Choroid plexus epithelial cell (primary cell): ENCODE measurements at regions not wholly inside any gene's neighbourhood (a gene's known extent, or its start where the extent isn't known, plus 50 kb on each side); places are given as distances from the start of the nearest gene placed in this dataset.

Source experiments
- DNase-seq: peaks from one replicate; pipeline ENCODE4 v3.0.0-alpha.2; 2010; ENCODE audit warnings: low read depth
- H3K4me3 ChIP-seq: 2 replicates; pipeline ENCODE4 v1.5.1; 2011; ENCODE audit warnings: low read depth, mild to moderate bottlenecking, control low read depth, low read length, moderate library complexity
- TF ChIP-seq, protein P1 (sequence below): conservative IDR thresholded peaks from 2 replicates; pipeline ENCODE4 v1.5.1; 2011; ENCODE audit warnings: low read depth, mild to moderate bottlenecking, control low read depth, inconsistent platforms, low read length, moderate library complexity

DNA sequence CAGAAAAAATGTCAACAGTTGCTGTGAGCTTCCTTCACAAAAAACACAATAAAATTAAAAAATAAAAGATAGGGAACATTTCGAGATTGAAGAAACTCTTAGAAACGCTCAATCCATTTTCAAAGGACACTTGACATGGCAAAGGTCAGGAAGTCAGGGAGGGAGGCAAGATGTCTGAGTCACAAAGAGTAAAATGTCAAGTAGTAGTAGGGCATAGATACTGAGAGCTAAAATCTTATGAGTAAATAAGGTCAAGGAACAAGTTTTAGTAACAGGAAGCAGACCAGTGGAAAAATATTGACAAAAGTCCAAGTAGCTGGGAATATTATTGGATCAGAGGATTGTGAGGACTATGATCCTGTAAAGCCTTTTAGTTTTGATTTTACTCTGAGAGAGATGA is 495.6 kb downstream of the TMX3 start:
- H3K4me3 ChIP-seq: no peak overlapping the region
- DNase-seq: no peak

DNA sequence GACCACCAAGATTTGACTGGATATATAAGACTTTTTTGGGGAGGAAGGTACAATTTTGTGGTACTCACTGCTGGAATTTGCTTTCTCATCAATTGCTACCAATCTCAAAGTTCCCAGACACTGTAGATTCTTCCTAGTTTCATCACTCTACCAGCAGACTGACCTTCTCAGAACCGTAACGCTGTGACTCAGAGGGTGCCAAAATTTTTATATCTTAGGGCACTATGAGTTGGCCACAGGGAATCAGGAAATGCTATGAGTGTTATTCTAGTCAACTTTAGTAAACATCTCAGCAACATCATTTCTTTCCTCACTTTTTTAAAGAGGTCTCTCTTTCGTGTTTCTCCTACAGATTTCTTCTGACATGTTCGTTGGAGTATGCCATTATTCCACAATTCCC is 499.0 kb downstream of the TMX3 start:
- DNase-seq: peak; percentile 73
- TF ChIP-seq, protein P1, sequence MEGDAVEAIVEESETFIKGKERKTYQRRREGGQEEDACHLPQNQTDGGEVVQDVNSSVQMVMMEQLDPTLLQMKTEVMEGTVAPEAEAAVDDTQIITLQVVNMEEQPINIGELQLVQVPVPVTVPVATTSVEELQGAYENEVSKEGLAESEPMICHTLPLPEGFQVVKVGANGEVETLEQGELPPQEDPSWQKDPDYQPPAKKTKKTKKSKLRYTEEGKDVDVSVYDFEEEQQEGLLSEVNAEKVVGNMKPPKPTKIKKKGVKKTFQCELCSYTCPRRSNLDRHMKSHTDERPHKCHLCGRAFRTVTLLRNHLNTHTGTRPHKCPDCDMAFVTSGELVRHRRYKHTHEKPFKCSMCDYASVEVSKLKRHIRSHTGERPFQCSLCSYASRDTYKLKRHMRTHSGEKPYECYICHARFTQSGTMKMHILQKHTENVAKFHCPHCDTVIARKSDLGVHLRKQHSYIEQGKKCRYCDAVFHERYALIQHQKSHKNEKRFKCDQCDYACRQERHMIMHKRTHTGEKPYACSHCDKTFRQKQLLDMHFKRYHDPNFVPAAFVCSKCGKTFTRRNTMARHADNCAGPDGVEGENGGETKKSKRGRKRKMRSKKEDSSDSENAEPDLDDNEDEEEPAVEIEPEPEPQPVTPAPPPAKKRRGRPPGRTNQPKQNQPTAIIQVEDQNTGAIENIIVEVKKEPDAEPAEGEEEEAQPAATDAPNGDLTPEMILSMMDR: no peak
- no peak overlapping the region for H3K4me3 ChIP-seq

More for the DNA sequence above, 495.6 kb downstream of the TMX3 start:
- TF ChIP-seq, protein P1: no peak

DNA sequence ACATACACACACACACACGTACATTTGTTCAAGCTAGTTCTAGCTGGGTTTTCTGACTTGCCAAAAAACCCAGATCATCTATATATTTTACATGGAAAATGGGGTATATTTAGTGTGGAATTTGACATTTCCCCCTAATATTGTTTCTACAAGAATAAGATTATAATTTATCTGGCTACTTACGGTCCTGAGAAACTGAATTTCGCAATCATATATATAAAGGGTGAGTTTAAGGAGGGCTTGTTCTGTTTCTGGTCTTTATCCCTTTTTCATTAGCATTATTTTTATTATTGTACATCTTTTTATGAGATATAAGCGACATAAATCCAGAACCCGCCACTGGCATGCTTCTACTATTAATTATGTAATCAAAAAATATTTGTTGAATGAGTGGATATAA is 528.9 kb downstream of the TMX3 start:
- DNase-seq: no peak
- no peak overlapping the region for H3K4me3 ChIP-seq
- TF ChIP-seq, protein P1: no peak

DNA sequence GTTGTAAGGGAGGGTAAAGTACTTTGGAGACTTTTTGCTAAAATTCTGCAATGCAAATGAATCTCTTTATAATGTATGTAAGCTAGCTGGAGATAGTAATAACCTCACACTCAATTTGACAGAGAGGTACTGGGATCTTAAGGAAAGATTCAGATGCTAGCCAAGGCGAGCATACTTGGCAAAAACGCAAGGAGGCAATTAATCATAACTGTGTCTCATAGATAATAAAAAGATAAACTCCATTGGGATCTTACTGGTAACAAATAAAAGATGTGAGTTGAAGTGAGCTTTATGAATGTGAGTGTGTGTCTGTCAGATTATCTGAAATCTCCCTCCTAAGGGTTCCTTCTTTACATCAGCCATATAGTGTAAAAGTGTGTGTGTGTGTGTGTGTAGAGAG is 533.0 kb downstream of the TMX3 start:
- H3K4me3 ChIP-seq: no peak overlapping the region
- DNase-seq: no peak
- TF ChIP-seq, protein P1: no peak

DNA sequence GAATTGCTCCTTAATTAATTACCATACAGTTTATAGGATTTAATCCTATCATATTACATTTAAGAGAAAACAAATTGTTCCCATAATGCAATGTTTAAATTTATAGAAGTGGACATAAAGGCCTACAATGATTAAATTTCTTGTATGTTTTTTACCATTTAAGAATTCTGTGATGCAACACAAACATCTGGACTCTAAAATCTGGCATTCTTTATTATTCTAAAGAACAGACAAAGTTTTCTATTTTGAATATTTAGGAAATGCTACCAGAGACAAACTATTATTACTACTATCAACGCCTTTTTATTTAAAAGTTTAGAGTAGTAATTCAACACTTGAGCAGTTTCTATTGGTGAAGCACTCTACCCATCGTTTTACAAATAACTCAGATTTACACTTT is 535.1 kb downstream of the TMX3 start:
- no peak for DNase-seq
- no peak overlapping the region for H3K4me3 ChIP-seq
- TF ChIP-seq, protein P1: no peak

DNA sequence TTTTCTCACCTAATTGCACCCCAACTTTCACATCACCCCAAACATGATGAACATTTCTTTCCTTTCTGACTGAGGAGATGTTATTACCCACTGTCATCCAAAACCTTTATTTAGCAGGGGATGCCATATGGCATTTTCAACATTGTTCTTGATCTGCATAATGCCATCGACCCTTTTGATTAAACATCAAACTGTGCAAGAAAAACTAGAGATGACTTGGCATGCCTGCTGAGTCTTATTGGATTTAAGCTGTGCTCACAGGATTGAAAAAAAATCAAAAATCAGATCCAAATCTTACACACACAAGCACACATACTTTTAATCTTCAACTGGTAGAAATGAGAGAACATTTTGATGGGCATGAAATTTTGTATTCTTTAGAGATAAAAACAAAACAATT is 536.0 kb downstream of the TMX3 start:
- TF ChIP-seq, protein P1: no peak
- no peak overlapping the region for H3K4me3 ChIP-seq
- DNase-seq: no peak

DNA sequence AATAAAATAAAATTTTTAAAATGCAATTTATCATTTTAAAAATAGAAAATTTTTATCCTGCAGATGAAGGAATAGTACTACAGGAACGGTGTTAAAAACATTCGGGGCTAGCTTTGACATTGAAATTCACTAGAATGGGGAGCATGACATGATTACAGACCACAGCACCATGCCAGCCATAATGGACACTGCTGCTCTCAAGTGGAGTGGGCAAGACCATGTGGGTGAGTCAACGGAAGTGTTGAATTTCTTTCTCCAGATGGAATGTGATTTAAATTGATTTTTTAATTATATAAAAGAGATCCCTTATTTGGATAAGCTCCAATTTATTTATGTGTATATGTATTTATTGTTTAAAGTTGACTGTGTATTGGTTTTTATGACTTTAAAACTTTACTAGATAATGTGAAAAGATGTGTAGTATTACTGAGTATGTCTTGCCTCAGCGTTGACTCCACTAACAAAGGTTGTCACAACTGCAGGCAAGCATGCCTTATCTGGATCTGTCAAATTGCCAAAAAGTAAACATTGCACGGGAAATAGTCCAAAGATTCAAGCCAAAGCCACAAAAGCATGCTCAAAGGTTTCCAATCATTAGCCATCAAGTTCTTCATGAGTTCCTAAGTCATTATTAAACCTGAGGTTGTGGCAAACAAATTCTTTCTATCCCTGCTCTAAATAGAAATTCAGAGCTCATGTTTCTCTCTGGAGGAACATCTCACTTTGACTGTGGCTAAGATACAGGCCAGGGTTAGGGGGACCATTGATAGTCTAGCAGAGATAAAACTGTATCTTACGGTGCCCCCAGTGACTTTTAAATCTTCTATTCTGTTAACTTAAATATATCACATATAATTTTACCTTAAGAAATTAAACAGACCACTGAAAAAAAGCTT is 536.9 kb downstream of the TMX3 start:
- peak; percentile 99 for DNase-seq
- H3K4me3 ChIP-seq: no peak overlapping the region
- TF ChIP-seq, protein P1: no peak
